Upper lobe of left lung (tissue), 4 donors: ENCODE measurements at regions not wholly inside any gene's neighbourhood (a gene's known extent, or its start where the extent isn't known, plus 50 kb on each side); places are given as distances from the start of the nearest gene placed in this dataset.

Experiments
- CTCF ChIP-seq, 6 experiments: fragments of 450-650 bp in 4 of 6; fragments of 200-600 bp in 2 of 6; sonication (generic) in 2 of 6; IDR thresholded peaks; one replicate each; pipeline ENCODE4 v1.5.1; 2016 to 2019; ENCODE audit warnings: antibody characterized with exemption in 6 of 6
- EP300 ChIP-seq, 4 donors: sonication (generic); formaldehyde crosslinking; IDR thresholded peaks; one replicate each; pipeline ENCODE4 v1.5.1; 2017; ENCODE audit warnings: antibody characterized with exemption in 4 of 4, control low read depth in 2 of 4

- no peak for TF ChIP-seq CTCF (IDR thresholded peaks at IDR 0.05)
- no peak for TF ChIP-seq EP300 (IDR thresholded peaks at IDR 0.05)
These were observed 186.7 kb upstream of the FREM1 start for GRCh38 chr9:15096972-15097371.
